ENCODE measurements at regions not wholly inside any gene's neighbourhood (a gene's known extent, or its start where the extent isn't known, plus 50 kb on each side); places are given as distances from the start of the nearest gene placed in this dataset.

- ChIA-PET POLR2A (no interaction called here), CTCF (no interaction called here)
- no peaks in the 10 kb centered on the region for H3K4me1 Mint-ChIP-seq (ENCODE audit: low read depth)
- no peaks in the 10 kb centered on the region for H3K36me3 Mint-ChIP-seq
- no peak for DNase-seq
- no peaks in the 10 kb centered on the region for H3K9me3 Mint-ChIP-seq
- H3K27me3 Mint-ChIP-seq, result peaks cover 12% of the 10 kb centered on the region
- H3K27ac Mint-ChIP-seq, result no peak overlapping the region
- intact Hi-C loops (cut with micrococcal nuclease), result no loop called here
- H3K4me3 Mint-ChIP-seq, result no peak overlapping the region
Observed at GRCh38 chr13:31444266-31444856, 244.6 kb downstream of the B3GLCT start.

- Mint-ChIP-seq H3K4me1 (ENCODE audit: low read depth) (no peaks in the 10 kb centered on the region), H3K4me3 (no peak overlapping the region), H3K27me3 (peaks cover 4% of the 10 kb centered on the region), H3K27ac (no peak overlapping the region), H3K36me3 (no peaks in the 10 kb centered on the region), H3K9me3 (no peaks in the 10 kb centered on the region)
- CTCF ChIA-PET, result no interaction called here
- intact Hi-C loops (cut with micrococcal nuclease), result no loop called here
- POLR2A ChIA-PET, result no interaction called here
- no peak for DNase-seq
Observed at GRCh38 chr13:31452525-31452924, 252.8 kb downstream of the B3GLCT start.

GRCh38 chr13:31455581-31455980 is 255.8 kb downstream of the B3GLCT start:
- Mint-ChIP-seq H3K36me3 (no peaks in the 10 kb centered on the region), H3K4me1 (ENCODE audit: low read depth) (no peaks in the 10 kb centered on the region), H3K9me3 (no peaks in the 10 kb centered on the region), H3K27me3 (peaks cover 4% of the 10 kb centered on the region), H3K4me3 (no peak overlapping the region), H3K27ac (no peak overlapping the region)
- CTCF ChIA-PET, result interaction anchor here (1.5 kb wide), 1 partner anchor 24 kb away, joined by 4 read pairs; no protein-coding TSS in a partner anchor
- intact Hi-C loops (cut with micrococcal nuclease), result no loop called here
- POLR2A ChIA-PET, result no interaction called here
- DNase-seq, result no peak

- ChIA-PET POLR2A (no interaction called here), CTCF (interaction anchor here (1.5 kb wide), 1 partner anchor 25 kb away, joined by 4 read pairs; no protein-coding TSS in a partner anchor)
- H3K36me3 Mint-ChIP-seq, result no peaks in the 10 kb centered on the region
- no peak for DNase-seq
- no peak overlapping the region for H3K4me3 Mint-ChIP-seq
- H3K27ac Mint-ChIP-seq, result no peak overlapping the region
- no peaks in the 10 kb centered on the region for H3K4me1 Mint-ChIP-seq (ENCODE audit: low read depth)
- no peaks in the 10 kb centered on the region for H3K9me3 Mint-ChIP-seq
- intact Hi-C loops (cut with micrococcal nuclease), result no loop called here
- peaks cover 3% of the 10 kb centered on the region for H3K27me3 Mint-ChIP-seq
Observed at GRCh38 chr13:31456056-31456455, 256.3 kb downstream of the B3GLCT start.

- intact Hi-C loops (cut with micrococcal nuclease), result no loop called here
- H3K9me3 Mint-ChIP-seq, result no peaks in the 10 kb centered on the region
- no peaks in the 10 kb centered on the region for H3K27me3 Mint-ChIP-seq
- ChIA-PET POLR2A (no interaction called here), CTCF (no interaction called here)
- no peaks in the 10 kb centered on the region for H3K36me3 Mint-ChIP-seq
- no peaks in the 10 kb centered on the region for H3K4me1 Mint-ChIP-seq (ENCODE audit: low read depth)
- no peak for DNase-seq
- H3K27ac Mint-ChIP-seq, result no peak overlapping the region
- H3K4me3 Mint-ChIP-seq, result no peak overlapping the region
Observed at GRCh38 chr13:31460061-31460460, 260.3 kb downstream of the B3GLCT start.

- CTCF ChIA-PET, result no interaction called here
- Mint-ChIP-seq H3K36me3 (no peaks in the 10 kb centered on the region), H3K4me1 (ENCODE audit: low read depth) (no peaks in the 10 kb centered on the region), H3K27ac (no peak overlapping the region), H3K27me3 (no peaks in the 10 kb centered on the region), H3K9me3 (no peaks in the 10 kb centered on the region), H3K4me3 (no peak overlapping the region)
- intact Hi-C loops (cut with micrococcal nuclease), result no loop called here
- POLR2A ChIA-PET, result no interaction called here
- DNase-seq, result no peak
Observed at GRCh38 chr13:31461923-31462322, 262.1 kb downstream of the B3GLCT start.

GRCh38 chr13:31462766-31463165 is 263.0 kb downstream of the B3GLCT start:
- H3K36me3 Mint-ChIP-seq, result no peaks in the 10 kb centered on the region
- POLR2A ChIA-PET, result no interaction called here
- DNase-seq, result no peak
- no peaks in the 10 kb centered on the region for H3K27me3 Mint-ChIP-seq
- no peaks in the 10 kb centered on the region for H3K9me3 Mint-ChIP-seq
- CTCF ChIA-PET, result no interaction called here
- intact Hi-C loops (cut with micrococcal nuclease), result no loop called here
- H3K4me1 Mint-ChIP-seq (ENCODE audit: low read depth), result no peaks in the 10 kb centered on the region
- no peak overlapping the region for H3K27ac Mint-ChIP-seq
- no peak overlapping the region for H3K4me3 Mint-ChIP-seq

GRCh38 chr13:31468114-31468902 is 268.5 kb downstream of the B3GLCT start:
- no peak overlapping the region for H3K4me3 Mint-ChIP-seq
- DNase-seq, result no peak
- H3K4me1 Mint-ChIP-seq (ENCODE audit: low read depth), result no peaks in the 10 kb centered on the region
- no peaks in the 10 kb centered on the region for H3K9me3 Mint-ChIP-seq
- POLR2A ChIA-PET, result no interaction called here
- no peaks in the 10 kb centered on the region for H3K36me3 Mint-ChIP-seq
- H3K27me3 Mint-ChIP-seq, result peaks cover 3% of the 10 kb centered on the region
- CTCF ChIA-PET, result no interaction called here
- no peak overlapping the region for H3K27ac Mint-ChIP-seq
- intact Hi-C loops (cut with micrococcal nuclease), result no loop called here

- ChIA-PET CTCF (no interaction called here), POLR2A (no interaction called here)
- intact Hi-C loops (cut with micrococcal nuclease), result no loop called here
- peaks cover 3% of the 10 kb centered on the region for H3K27me3 Mint-ChIP-seq
- H3K9me3 Mint-ChIP-seq, result no peaks in the 10 kb centered on the region
- no peak overlapping the region for H3K27ac Mint-ChIP-seq
- no peak overlapping the region for H3K4me3 Mint-ChIP-seq
- H3K36me3 Mint-ChIP-seq, result no peaks in the 10 kb centered on the region
- no peaks in the 10 kb centered on the region for H3K4me1 Mint-ChIP-seq (ENCODE audit: low read depth)
- no peak for DNase-seq
Observed at GRCh38 chr13:31469377-31469776, 269.6 kb downstream of the B3GLCT start.

- CTCF ChIA-PET, result no interaction called here
- H3K36me3 Mint-ChIP-seq, result no peaks in the 10 kb centered on the region
Observed at GRCh38 chr13:31476266-31476665, 263.1 kb upstream of the RXFP2 start.

GRCh38 chr13:31476753-31477152 is 262.6 kb upstream of the RXFP2 start:
- Mint-ChIP-seq H3K27me3 (peaks cover 5% of the 10 kb centered on the region), H3K4me3 (no peak overlapping the region), H3K9me3 (no peaks in the 10 kb centered on the region), H3K36me3 (no peaks in the 10 kb centered on the region), H3K27ac (no peak overlapping the region), H3K4me1 (ENCODE audit: low read depth) (no peaks in the 10 kb centered on the region)
- CTCF ChIA-PET, result no interaction called here
- intact Hi-C loops (cut with micrococcal nuclease), result no loop called here
- no peak for DNase-seq
- POLR2A ChIA-PET, result no interaction called here

More at GRCh38 chr13:31476266-31476665, 263.1 kb upstream of the RXFP2 start:
- DNase-seq, result no peak
- intact Hi-C loops (cut with micrococcal nuclease), result no loop called here
- Mint-ChIP-seq H3K4me3 (no peak overlapping the region), H3K27me3 (peaks cover 5% of the 10 kb centered on the region), H3K27ac (no peak overlapping the region), H3K9me3 (no peaks in the 10 kb centered on the region), H3K4me1 (ENCODE audit: low read depth) (no peaks in the 10 kb centered on the region)
- POLR2A ChIA-PET, result no interaction called here

- peaks cover 3% of the 10 kb centered on the region for H3K27me3 Mint-ChIP-seq
- CTCF ChIA-PET, result no interaction called here
- no peak overlapping the region for H3K27ac Mint-ChIP-seq
- H3K9me3 Mint-ChIP-seq, result no peaks in the 10 kb centered on the region
- POLR2A ChIA-PET, result no interaction called here
- H3K4me1 Mint-ChIP-seq (ENCODE audit: low read depth), result no peaks in the 10 kb centered on the region
- intact Hi-C loops (cut with micrococcal nuclease), result no loop called here
- no peak for DNase-seq
- H3K36me3 Mint-ChIP-seq, result no peaks in the 10 kb centered on the region
- no peak overlapping the region for H3K4me3 Mint-ChIP-seq
Observed at GRCh38 chr13:31477961-31478360, 261.4 kb upstream of the RXFP2 start.

GRCh38 chr13:31485183-31485582 is 254.1 kb upstream of the RXFP2 start:
- Mint-ChIP-seq H3K4me3 (no peak overlapping the region), H3K9me3 (no peaks in the 10 kb centered on the region), H3K36me3 (no peaks in the 10 kb centered on the region), H3K4me1 (ENCODE audit: low read depth) (no peaks in the 10 kb centered on the region), H3K27me3 (peaks cover 2% of the 10 kb centered on the region), H3K27ac (no peak overlapping the region)
- ChIA-PET CTCF (no interaction called here), POLR2A (no interaction called here)
- intact Hi-C loops (cut with micrococcal nuclease), result no loop called here
- no peak for DNase-seq
